Stimulated activated CD8-positive, alpha-beta memory T cell treated with anti-CD3 and anti-CD28 coated beads, Interleukin-15, amount 100 ng/mL, for 48 hours (primary cell): ENCODE measurements at regions not wholly inside any gene's neighbourhood (a gene's known extent, or its start where the extent isn't known, plus 50 kb on each side); places are given as distances from the start of the nearest gene placed in this dataset.
"Not testable (repeated sequence)": the region's sequence is repeated elsewhere in the genome, so short reads cannot be mapped to it uniquely, and the experiment has no call there.

Source experiments
- DNase-seq, 2 donors: peaks; one replicate each; pipeline ENCODE4 v3.0.0-alpha.2; 2020; ENCODE audit warnings: low read depth in 2 of 2

DNA sequence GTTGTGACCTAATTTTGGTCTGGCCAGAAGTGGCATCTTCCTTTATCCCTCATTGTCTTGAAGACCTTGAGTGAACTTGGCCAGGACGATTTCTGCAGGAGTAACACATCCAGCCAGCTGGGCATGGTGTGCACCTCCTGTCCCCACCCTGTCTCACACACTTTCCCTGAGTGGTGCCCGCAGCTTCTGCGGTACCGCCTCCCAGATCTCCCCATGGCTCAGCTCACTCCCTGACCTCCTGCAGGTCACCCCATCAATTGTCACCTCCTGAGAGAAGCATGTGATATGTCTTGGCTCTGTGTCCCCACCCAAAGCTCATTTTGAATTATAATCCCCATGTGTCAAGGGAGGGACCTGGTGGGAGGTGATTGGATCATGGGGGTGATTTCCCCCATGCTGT lies 50.2 kb upstream of the TP53I11 start:
- DNase-seq: no peak

DNA sequence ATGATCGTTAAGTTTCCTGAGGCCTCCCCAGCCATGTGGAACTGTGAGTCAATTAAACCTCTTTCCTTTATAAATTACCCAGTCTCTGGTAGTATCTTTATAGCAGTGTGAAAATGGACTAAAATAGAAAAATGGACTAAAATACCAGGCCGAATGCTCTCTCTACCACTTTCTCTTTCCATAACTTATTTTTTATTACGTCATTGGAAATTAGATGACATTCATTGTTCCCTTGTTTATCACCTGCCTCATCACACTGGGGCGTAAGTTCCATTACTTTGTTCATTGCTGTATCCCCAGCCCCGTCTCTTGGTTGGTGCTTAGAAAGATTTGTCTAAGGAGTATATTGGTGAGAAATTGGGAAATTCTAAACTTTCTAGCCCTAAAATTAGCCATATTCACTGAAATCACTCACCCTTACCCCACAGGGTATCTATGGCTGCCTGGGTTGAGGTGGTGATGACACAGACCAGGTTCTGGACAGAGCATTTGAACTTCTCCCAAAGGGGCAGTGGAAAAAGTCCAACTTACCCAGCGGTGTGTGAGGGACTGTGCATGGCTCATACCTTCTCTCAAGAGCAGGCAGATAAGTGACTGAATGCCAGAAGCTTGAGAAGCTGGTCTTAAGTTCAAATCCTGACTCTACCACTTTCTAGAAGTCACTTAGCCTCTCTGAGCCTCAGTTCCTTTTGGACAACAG lies 50.9 kb upstream of the TP53I11 start:
- no peak for DNase-seq

DNA sequence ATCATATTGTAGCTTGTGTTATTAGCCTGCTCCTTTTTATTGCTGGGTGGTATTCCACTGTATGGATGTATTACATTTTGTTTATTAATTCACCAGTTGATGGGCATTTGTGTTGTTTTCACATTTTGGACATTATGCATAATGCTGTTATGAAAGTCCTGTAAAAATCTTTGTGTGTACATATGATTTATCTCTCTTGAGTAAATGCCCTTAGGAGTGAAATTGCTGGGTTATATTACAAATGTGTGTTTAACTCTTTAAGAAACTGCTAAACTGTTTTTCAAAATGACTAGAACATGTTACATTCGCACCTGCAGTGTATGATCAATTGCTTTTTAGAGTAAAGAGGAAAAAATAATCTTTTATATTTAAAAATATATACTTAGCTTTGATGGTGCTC lies 54.4 kb upstream of the TP53I11 start:
- DNase-seq: no peak

GRCh38 chr11:45007011-45007410 lies 56.3 kb upstream of the TP53I11 start:
- no peak for DNase-seq

DNA sequence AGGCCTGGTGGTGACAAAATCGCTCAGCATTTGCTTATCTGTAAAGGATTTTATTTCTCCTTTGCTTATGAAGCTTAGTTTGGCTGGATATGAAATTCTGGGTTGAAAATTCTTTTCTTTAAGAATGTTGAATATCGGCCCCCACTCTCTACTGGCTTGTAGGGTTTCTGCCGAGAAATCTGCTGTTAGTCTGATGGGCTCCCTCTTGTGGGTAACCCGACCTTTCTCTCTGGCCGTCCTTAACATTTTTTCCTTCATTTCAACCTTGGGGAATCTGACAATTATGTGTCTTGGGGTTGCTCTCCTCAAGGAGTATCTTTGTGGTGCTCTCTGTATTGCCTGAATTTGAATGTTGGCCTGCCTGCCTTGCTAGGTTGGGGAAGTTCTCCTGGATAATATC lies 65.3 kb upstream of the TP53I11 start:
- DNase-seq: not testable (repeated sequence)

GRCh38 chr11:45016446-45016845 lies 65.8 kb upstream of the TP53I11 start:
- DNase-seq: not testable (repeated sequence)

DNA sequence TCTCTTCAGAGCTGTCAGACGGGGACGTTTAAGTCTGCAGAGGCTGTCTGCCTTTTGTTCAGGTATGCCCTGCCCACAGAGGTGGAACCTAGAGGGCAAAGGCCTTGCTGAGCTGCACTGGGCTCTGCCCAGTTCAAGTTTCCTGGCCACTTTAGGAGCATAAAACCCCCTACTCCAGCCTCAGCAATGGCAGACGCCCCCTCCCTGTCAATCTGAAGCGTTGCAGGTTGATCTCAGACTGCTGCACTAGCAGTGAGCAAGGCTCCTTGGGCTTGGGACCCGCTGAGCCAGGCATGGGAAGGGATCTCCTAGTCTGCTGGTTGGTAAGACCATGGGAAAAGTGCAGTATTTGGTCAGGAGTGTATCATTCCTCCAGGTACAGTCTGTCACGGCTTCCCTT lies 66.6 kb upstream of the TP53I11 start:
- no peak for DNase-seq

DNA sequence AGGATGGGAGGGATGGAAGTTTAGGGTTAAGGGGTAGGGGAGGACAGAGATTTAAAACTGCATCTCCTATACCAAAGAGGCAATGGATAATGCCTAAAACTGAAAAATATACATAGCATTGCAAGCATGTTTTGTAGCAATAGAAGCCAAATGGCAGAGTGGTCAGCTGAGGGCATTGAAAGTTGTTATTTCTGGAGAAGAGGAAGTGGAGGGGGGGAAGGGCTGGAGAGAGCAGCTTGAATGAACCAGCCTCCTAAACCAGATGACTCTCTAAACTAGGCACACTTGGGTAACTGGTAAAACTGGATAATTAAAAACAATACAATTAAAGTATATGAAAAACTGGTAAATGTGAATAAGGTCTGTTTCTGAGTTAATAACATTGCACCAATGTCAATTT lies 70.3 kb upstream of the TP53I11 start:
- no peak for DNase-seq

GRCh38 chr11:45021692-45022141 lies 71.0 kb upstream of the TP53I11 start:
- DNase-seq: no peak

GRCh38 chr11:45022294-45023064 lies 71.8 kb upstream of the TP53I11 start:
- DNase-seq: no peak

DNA sequence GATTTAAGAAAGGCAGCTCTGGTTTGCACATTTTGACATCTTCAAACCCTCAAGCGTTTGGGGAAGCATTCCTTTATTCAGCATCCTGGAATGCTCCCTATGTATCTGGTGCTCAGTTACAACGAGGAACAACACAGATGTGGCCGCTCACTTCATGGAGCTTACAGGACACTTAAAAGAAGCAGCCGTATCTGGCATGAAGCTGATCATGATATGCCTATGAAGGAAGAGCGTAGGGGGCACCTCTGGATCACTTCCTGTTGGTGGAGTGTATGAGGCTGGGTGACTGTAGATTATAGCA lies 72.3 kb upstream of the TP53I11 start:
- no peak for DNase-seq

GRCh38 chr11:45024316-45024715 lies 73.6 kb upstream of the TP53I11 start:
- no peak for DNase-seq

- DNase-seq: no peak
Observed at GRCh38 chr11:45024846-45025588, 74.3 kb upstream of the TP53I11 start.

DNA sequence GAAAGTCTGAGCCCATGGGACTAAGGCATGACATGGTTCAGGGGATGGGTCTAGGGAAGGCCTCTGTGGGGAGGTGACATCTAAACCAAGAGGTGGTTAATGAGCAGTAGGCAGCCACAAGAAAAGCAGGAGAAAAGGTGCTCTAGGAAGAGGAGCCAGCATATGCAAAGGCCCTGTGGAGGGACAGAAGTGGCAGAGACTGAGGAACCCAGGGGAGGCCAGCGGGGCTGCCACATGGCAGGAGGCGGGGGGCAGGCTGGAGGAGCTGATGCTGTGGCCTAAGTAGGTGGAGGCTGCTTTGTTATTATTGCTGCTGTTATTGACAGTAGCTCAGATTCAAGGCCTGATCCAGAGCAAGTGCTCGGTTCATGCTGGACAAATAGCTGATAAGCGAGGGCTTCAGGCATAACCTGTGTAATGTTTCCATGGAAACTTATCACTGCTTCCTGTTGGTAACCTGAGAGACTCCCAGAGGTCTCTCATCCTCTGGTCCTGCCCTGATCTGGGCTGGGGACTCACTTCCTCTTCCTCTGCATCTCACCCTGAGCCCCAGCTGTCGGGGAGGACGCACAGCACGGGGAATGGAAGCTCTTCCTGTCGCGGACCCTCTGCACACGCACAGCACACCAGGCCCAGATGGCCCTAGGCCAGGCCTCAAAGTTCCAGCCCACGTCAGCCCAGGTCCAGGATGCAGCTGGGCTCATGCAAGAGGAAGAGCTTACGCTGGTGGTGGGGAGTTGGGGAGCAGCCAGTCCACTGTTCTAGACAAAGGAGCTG lies 75.2 kb upstream of the TP53I11 start:
- DNase-seq: no peak

GRCh38 chr11:45026835-45027234 lies 76.2 kb upstream of the TP53I11 start:
- no peak for DNase-seq

DNA sequence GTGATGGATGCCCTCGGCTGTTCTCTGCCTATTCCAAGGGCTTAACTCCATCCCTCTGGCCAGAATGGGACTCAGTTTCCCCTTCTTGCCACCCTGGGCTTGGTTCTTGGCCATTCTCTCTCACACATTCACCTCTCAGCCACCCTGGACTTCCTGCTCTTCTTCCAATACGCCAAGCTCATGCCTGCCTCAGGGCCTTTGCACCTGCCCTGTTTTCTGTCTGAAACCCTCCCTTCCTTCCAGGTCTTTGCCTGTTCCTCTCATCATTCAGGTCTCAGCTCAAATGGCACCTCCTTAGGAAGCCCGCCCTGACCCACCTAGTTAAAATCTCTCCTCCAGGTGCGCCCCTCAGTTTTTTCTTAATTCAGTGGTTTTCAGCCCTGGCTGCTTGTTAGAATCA lies 76.6 kb upstream of the TP53I11 start:
- DNase-seq: no peak

DNA sequence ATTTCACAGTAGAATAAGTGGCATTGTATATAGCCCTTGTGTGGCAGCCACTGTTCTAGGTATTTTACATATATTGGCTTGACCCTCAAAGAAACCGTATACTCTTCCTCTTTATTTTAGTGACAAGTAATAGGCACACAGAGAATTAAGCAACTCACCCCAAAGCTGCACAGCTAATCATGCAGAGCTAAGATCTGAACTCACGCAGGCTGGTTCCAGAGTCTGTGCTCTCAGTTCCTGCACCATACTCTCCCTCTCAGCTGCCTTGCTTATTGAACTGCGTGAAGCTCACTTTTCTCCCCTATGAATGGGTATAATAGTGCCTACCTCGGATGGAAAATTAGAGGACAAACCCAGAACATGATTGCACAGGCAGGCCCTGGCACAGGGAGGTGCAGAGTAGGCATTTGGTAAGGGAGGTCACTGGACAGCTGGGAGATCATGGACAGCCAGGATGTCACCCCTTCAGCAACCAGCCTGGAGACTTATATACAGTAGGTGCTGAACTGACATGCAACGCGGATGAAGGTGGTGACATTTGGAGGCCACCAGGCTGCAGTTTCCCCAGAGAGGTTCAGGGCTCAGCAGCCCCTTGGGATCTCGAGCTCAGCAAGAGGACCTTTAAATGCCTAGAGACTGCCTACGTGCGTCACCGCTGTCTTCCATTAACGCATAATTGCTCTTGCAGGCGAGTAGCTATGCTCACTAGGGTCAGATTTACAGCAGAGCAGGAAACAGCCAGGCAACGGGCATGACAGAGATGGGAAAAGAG lies 78.4 kb upstream of the TP53I11 start:
- no peak for DNase-seq

DNA sequence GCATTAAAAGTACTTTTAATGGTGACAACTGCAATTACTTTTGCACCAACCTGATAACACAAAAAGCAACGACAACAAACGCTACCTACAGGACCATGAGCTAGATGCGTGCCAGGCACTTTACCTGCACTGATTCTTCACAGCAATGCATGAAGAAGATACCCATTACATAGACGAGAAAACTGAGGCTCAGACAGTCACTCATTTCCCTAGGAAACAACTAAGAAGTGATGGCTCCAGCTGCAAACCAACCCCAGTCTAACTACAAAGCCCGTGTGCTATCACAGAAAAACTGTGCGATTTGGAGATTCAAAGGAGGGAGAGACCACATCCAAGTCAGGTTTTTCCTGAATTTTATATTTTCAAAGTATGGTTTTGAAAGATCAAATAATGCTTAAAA lies 80.1 kb upstream of the TP53I11 start:
- no peak for DNase-seq

DNA sequence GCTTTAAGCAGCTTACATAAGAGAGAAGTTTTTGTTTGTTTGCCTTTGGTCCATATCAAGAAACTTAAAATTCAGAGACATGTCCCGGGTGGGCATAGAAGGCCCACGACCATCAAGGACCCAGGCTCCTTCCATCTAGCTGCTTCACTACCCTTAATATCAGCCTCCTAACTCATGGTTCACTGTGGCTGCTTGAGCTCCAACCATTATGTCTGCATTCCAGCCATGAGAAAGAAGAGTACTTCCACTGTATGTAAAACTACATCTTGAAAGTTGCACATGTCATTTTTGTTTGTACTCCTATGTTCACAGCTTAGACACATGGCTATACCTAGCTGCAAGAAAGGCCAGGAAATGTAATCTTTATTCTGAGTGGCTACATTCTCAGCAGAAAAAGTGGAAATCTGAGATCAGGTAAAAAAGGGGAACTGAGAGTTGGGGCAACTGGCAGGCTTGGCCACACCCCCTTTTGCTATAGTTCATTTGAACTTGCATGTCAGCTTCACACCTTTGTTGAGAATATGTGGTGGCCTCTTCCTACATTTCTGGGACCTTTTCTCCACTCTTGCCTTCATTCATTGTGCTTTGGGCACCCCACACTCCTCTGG lies 81.3 kb upstream of the TP53I11 start:
- no peak for DNase-seq

DNA sequence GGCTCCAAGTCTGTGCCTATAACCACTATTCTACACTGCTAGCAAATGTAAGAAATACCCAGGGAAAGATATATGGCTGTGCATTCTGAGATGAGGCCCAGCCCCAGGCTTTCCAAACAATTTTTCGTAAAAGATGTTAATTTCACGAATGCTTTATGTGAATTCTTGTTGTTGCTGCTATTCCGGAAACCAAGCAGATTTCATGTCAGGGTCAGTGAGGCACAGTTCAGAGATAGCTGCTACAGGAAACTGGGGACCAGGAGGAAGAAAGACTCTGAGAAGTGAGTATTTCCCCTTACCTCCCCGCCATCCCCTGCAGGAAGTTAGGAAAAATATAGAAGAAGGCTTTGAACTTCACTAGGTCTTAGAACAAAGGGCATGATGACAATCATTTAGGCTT lies 84.7 kb upstream of the TP53I11 start:
- no peak for DNase-seq

DNA sequence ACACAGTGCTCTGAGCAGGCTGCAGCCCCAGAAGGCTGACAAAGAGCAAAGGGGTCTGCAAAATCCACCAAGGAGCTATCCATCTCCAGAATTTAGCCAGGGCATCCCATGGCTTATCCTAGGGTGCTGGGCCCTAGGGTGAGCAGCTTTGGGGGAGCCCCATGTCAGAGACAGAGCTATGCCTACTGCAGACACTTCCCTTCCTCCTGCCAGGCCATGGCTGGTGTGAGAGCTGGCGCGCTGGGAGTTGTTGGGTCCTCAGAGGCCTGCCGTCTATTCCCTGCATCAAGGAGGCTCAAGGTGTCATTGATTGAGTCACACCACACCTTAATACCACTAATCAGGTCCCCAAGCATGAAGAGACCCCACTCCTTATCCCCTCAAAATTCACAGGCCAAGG lies 85.3 kb upstream of the TP53I11 start:
- DNase-seq: no peak
